Spleen (tissue), 11 donors: ENCODE measurements at regions not wholly inside any gene's neighbourhood (a gene's known extent, or its start where the extent isn't known, plus 50 kb on each side); places are given as distances from the start of the nearest gene placed in this dataset.

Experiments
- DNase-seq: peaks from one replicate; pipeline ENCODE4 v3.0.0-alpha.2; 2020
- H3K27ac ChIP-seq, 8 donors: fragments of 200-600 bp; sonication (generic) in 7 of 8; 1 replicate in 4 of 8; 2 replicates in 4 of 8; pipeline versions ENCODE4 v1.5.0 to v1.8.0; 2016 to 2021; ENCODE audit warnings: inconsistent platforms in 4 of 8, mild to moderate bottlenecking in 4 of 8, moderate library complexity in 1 of 8
- H3K27me3 ChIP-seq, 7 donors: fragments of 200-600 bp; sonication (generic) in 6 of 7; replicated peaks in 1 of 7; 1 replicate in 4 of 7; 2 replicates in 3 of 7; pipeline versions ENCODE4 v1.5.0 to v1.8.0; 2016 to 2021; ENCODE audit warnings: inconsistent platforms in 3 of 7, mild to moderate bottlenecking in 1 of 7
- H3K36me3 ChIP-seq, 6 donors: fragments of 200-600 bp; sonication (generic) in 5 of 6; 1 replicate in 4 of 6; 2 replicates in 2 of 6; pipeline versions ENCODE4 v1.5.0 to v1.8.0; 2016 to 2021; ENCODE audit warnings: inconsistent platforms in 2 of 6
- H3K4me1 ChIP-seq, 6 donors: fragments of 200-600 bp; sonication (generic) in 5 of 6; 1 replicate in 3 of 6; 2 replicates in 3 of 6; pipeline versions ENCODE4 v1.5.0 to v1.8.0; 2016 to 2021; ENCODE audit warnings: inconsistent platforms in 3 of 6
- H3K4me3 ChIP-seq, 8 donors: fragments of 200-600 bp; sonication (generic) in 7 of 8; 1 replicate in 4 of 8; 2 replicates in 4 of 8; pipeline versions ENCODE4 v1.5.0 to v1.8.0; 2016 to 2021; ENCODE audit warnings: inconsistent platforms in 4 of 8, mild to moderate bottlenecking in 4 of 8, moderate library complexity in 2 of 8
- H3K9me3 ChIP-seq, 8 donors: fragments of 200-600 bp; sonication (generic) in 7 of 8; 1 replicate in 4 of 8; 2 replicates in 4 of 8; pipeline versions ENCODE4 v1.5.0 to v1.8.0; 2016 to 2021; ENCODE audit warnings: inconsistent platforms in 4 of 8
- CTCF ChIP-seq, 11 experiments: fragments of 200-600 bp in 7 of 11; fragments of 450-650 bp in 4 of 11; sonication (generic) in 4 of 11; IDR thresholded peaks in 8 of 11; conservative IDR thresholded peaks in 3 of 11; 1 replicate in 7 of 11; 2 replicates in 4 of 11; pipeline versions ENCODE4 v1.4.0 to v1.8.0; 2016 to 2021; ENCODE audit warnings: antibody characterized with exemption in 11 of 11, inconsistent platforms in 4 of 11, mild to moderate bottlenecking in 1 of 11
- POLR2A ChIP-seq, 3 donors: fragments of 450-650 bp; IDR thresholded peaks; one replicate each; pipeline ENCODE4 v1.5.1; 2017; ENCODE audit warnings: antibody characterized with exemption in 3 of 3, mild to moderate bottlenecking in 1 of 3
- POLR2AphosphoS5 ChIP-seq, 3 donors: sonication (generic); formaldehyde crosslinking; IDR thresholded peaks; one replicate each; pipeline ENCODE4 v1.5.1; 2017; ENCODE audit warnings: antibody characterized with exemption in 3 of 3
- WGBS, 5 donors: extraction: QIAGEN DNeasy Blood & Tissue Kit in 3 of 5; methylation state at CpG; one replicate each; pipeline versions ENCODE4 v1.1.5 to v1.1.7; 2013 to 2018; 5-methylcytosine and 5-hydroxymethylcytosine counted together
- intact Hi-C: fragments of 100-400 bp; cut with DNase I; formaldehyde crosslinking; loops from one replicate; pipeline ENCODE4 v1.15.0; 2023; ENCODE audit warnings: low total_unique reads
- donor health status: healthy with polysubstance abuse.
- donor health status: DM: no; HTN: no; CAD: no; lungs with moderate emphysema.
- donor health status: DM: no; HTN: no; CAD: no.
- donor health status: Bipolar disorder and iron deficiency.
- donor health status: healthy.
- donor health status: DM: no; HTN: no; CAD: no.
- donor health status: DM: yes; HTN: yes; CAD: no.

DNA sequence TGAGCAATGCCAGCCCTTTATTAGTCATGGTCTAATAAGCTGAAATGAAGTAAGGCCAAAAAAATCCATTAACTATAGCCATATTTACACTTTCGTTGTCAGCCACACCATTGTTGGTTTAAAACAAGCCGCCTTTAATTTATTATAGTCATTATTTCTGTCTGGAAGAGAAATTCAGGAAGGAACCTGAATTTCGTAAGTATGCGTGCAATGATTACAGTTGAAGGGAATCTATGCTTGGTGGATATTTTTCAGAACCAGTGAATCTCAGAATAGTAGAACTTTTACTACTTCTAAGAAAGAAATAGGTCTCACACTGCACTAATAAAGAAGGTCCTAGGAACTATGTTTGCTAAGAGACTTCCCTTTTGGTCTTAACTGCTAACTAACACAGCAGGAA lies 59.1 kb downstream of the FAM43A start:
- Histone ChIP-seq H3K4me3 (no peak overlapping the region), H3K27me3 (peaks cover 0 to 7% (median 0%) of the 10 kb centered on the region in 7 donors), H3K27ac (peak overlapping the region in 4 of 8 donors; percentile 12 to 60 (median 35)), H3K4me1 (peaks cover 0 to 20% (median 5%) of the 10 kb centered on the region in 6 donors), H3K36me3 (no peaks in the 10 kb centered on the region), H3K9me3 (no peaks in the 10 kb centered on the region)
- TF ChIP-seq CTCF (IDR thresholded peaks at IDR 0.05 in 8 of 11, conservative IDR thresholded peaks at IDR 0.05 in 3 of 11) (no peak), POLR2A (IDR thresholded peaks at IDR 0.05) (no peak), POLR2AphosphoS5 (IDR thresholded peaks at IDR 0.05) (no peak)
- DNase-seq = no peak
- intact Hi-C loops = no loop called here
- 43 to 68% (median 60%) methylated on average over 4 of the region's 4 CpGs for WGBS, 5 donors

DNA sequence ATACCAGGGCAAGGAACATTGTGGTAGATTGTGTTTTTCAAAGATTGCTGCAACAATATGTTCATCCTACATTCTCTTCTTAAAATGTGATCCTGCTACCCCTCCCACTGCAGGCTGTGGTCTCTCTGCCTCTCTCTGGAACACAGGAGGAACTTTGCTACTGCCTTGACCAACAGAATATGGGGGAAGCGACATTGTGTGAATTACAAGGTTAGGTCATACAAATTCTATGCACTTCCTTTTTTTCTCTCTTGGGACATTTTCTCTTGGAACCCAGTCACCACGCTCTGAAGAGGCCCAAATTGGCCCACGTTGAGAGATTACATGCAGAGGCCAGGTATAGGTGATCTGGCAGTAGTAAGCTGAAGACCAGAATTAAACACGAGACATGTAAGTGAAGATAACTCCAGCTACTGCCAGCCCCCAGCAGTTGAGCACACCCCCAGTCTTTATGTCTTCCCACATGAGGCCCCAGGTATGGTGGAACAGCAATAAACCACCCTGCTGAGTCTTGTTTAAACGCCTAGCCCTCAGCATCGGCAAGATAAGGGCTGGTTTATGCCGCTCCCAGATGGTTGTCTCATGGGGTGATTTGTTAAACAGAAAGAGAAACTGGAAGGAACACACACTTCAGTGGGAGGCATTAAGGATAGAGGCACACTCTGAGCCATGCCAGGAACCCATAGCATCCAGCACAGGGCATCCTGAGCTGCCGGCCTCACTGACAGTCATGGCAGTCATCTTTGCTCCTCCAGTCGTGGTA lies 59.9 kb downstream of the FAM43A start:
- 55 to 75% (median 65%) methylated on average over 9 of the region's 9 CpGs for WGBS, 5 donors
- peaks cover 0 to 7% (median 0%) of the 10 kb centered on the region in 7 donors for H3K27me3 ChIP-seq
- no peaks in the 10 kb centered on the region for H3K36me3 ChIP-seq
- peak overlapping the region in 4 of 8 donors; percentile 32 to 60 (median 36) for H3K27ac ChIP-seq
- no peak for DNase-seq
- intact Hi-C loops = no loop called here
- TF ChIP-seq POLR2AphosphoS5 (IDR thresholded peaks at IDR 0.05) = no peak
- no peak for TF ChIP-seq CTCF (IDR thresholded peaks at IDR 0.05 in 8 of 11, conservative IDR thresholded peaks at IDR 0.05 in 3 of 11)
- no peak for TF ChIP-seq POLR2A (IDR thresholded peaks at IDR 0.05)
- H3K4me3 ChIP-seq = no peak overlapping the region
- H3K4me1 ChIP-seq = peaks cover 0 to 28% (median 6%) of the 10 kb centered on the region in 6 donors
- H3K9me3 ChIP-seq = no peaks in the 10 kb centered on the region

- no peak for DNase-seq
- intact Hi-C loops = no loop called here
- Histone ChIP-seq H3K27ac (no peak overlapping the region), H3K9me3 (no peaks in the 10 kb centered on the region), H3K36me3 (no peaks in the 10 kb centered on the region), H3K4me1 (peaks cover 0 to 28% (median 6%) of the 10 kb centered on the region in 6 donors), H3K4me3 (no peak overlapping the region), H3K27me3 (no peaks in the 10 kb centered on the region)
- no peak for TF ChIP-seq POLR2A (IDR thresholded peaks at IDR 0.05)
- no peak for TF ChIP-seq CTCF (IDR thresholded peaks at IDR 0.05 in 8 of 11, conservative IDR thresholded peaks at IDR 0.05 in 3 of 11)
- TF ChIP-seq POLR2AphosphoS5 (IDR thresholded peaks at IDR 0.05) = no peak
- WGBS, 5 donors = 91 to 97% (median 94%) methylated on average over 19 of the region's 19 CpGs
These were observed 62.5 kb downstream of the FAM43A start for GRCh38 chr3:194748225-194748624.

DNA sequence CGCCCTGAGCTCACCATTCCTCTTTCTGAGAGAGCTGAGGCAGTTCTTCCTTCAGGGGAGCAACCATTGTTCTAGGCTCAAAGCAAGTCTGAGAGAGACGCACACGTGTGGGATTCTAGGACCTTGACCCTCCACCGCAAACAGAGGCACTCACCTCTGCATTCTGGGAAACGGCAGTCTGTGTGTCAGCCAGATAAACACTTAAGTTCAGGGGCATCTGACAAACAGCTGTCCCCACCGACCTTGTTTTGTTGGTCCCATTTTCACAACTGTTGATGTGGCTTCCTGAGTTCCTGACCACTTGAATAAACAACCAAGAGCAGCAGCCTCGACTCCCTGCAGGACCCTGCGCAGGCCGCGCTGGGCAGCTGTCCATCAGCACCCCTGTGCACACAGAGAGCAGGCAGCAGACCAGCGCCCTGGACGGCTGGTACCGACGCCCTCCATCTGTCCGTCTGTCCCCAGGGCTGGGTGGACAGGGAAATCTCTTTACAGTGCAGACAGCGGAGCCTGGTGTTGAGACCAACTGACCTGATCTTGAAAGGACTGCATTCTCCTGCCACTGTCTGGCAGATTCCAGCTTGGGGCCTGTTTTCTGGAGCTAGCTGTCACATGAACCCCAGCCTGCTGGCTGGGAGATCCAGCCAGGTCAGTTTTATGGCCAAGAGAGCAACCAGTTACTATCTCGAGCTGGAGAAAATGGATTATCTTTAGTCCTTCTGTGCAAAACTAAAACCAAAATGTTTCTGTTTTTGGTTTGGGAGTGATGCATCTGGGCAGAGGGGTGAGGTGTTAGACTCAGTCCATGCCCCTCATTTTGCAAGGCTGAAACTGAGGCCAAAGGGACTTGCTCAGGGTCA lies 64.2 kb downstream of the FAM43A start:
- peaks cover 0 to 23% (median 6%) of the 10 kb centered on the region in 6 donors for H3K4me1 ChIP-seq
- no peaks in the 10 kb centered on the region for H3K9me3 ChIP-seq
- 56 to 75% (median 69%) methylated on average over 12 to 17 of the region's 17 CpGs for WGBS, 5 donors
- no peak overlapping the region for H3K4me3 ChIP-seq
- H3K27ac ChIP-seq = peak overlapping the region in 2 of 8 donors; percentile 20 to 48
- TF ChIP-seq CTCF (IDR thresholded peaks at IDR 0.05 in 8 of 11, conservative IDR thresholded peaks at IDR 0.05 in 3 of 11) (no peak), POLR2A (IDR thresholded peaks at IDR 0.05) (no peak), POLR2AphosphoS5 (IDR thresholded peaks at IDR 0.05) (peak; percentile 28 to 80 (median 77))
- H3K27me3 ChIP-seq = no peaks in the 10 kb centered on the region
- intact Hi-C loops = no loop called here
- H3K36me3 ChIP-seq = no peaks in the 10 kb centered on the region
- DNase-seq = no peak
